Mononuclear cell (primary cell): ENCODE measurements at regions not wholly inside any gene's neighbourhood (a gene's known extent, or its start where the extent isn't known, plus 50 kb on each side); places are given as distances from the start of the nearest gene placed in this dataset.
"Not testable (repeated sequence)": the region's sequence is repeated elsewhere in the genome, so short reads cannot be mapped to it uniquely, and the experiment has no call there.

ENCODE experiments used
- H3K27me3 ChIP-seq: 2 replicates; pipeline ENCODE4 v1.6.0; 2011; ENCODE audit warnings: low read length, control low read depth; ENCODE audit not compliant: insufficient read depth
- H3K4me1 ChIP-seq: 2 replicates; pipeline ENCODE4 v1.5.1; 2011; ENCODE audit warnings: mild to moderate bottlenecking, low read length, control low read depth; ENCODE audit not compliant: insufficient read depth
- H3K4me3 ChIP-seq: 2 replicates; pipeline ENCODE4 v1.5.1; 2011; ENCODE audit warnings: mild to moderate bottlenecking, low read length, moderate library complexity
- H3K9me3 ChIP-seq: 2 replicates; pipeline ENCODE4 v1.5.1; 2011; ENCODE audit warnings: low read depth, mild to moderate bottlenecking, control low read depth, low read length

DNA sequence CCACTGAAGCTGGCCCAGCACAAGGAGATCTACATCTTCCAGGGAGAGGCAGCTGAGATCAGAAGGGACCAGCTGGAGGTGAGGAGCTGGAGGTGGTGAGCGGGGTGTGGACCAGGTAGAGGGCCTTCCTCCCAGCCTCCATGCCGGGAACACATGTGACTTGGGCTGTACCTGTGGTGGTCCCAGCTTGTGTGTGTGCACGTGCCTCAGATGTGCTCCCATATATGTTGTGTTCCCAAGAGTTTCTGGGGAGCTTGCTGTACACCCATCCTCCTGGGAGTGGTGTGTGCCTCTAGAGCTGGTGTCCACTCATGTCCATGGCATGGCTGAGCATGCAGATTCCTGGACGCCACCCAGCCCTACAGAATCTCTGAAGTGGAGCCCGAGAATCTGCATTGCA, 183.7 kb upstream of the AKAP13 start:
- H3K9me3 ChIP-seq, H3K4me1 ChIP-seq, H3K4me3 ChIP-seq, H3K27me3 ChIP-seq: not testable (repeated sequence)

DNA sequence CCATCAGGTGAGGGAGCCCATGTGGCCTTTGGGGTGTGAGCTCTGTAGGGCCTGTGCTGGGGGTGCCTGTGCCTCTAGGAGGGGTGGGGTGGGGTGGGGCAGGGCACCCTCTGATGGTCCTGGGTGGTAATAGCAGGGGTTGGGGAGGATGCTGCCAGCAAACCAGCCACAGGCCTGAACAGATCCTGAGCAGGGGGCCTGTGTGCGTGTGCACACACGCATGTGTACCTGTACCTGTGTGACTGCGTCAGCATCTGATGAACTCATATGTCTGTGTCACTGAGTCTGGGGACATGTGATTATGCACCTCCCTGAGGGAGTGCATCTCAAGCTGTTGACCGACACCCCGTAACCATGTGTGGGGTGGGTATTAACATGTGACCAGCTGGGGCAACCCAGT, 182.8 kb upstream of the AKAP13 start:
- not testable (repeated sequence) for H3K4me1 ChIP-seq, H3K27me3 ChIP-seq, H3K4me3 ChIP-seq, H3K9me3 ChIP-seq

DNA sequence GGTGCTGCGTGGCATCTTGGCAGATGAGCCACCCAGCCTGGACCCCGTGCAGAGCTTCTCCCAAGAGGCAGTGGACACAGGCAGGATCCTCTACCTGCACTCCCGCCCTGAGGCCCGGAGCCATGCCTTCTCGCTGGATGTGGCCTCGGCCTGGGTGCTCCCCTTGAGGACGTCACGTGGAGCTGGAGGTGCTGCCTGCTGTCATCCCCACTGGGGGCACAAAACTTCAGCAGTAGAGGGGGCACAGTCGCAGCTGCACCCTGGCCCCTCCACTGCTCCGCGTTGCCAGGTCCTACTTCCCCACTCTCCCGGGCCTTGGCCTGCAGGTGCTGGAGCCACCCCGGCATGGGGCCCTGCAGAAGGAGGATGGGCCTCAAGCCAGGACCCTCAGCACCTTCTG, 182.0 kb upstream of the AKAP13 start:
- not testable (repeated sequence) for H3K27me3 ChIP-seq, H3K9me3 ChIP-seq, H3K4me3 ChIP-seq, H3K4me1 ChIP-seq

DNA sequence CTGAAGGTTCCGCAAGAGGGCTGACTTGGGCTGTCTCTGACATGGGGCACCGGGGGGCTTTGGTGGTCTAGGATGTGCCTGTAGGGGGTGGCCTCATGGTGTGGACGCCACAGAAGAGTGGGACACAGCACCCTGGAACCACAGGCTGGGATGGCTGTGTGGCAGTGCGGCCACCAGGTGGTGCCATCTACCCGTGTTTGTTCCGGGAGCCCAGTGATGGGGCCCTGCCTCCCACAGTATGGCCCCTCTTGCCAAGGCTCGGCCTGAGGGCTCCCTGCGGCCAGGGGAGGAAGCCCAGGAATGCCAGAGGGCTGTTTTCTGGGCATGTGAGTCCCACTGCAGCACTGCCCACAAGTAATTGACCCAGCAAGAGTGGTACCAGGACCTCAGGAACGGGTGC, 180.2 kb upstream of the AKAP13 start:
- not testable (repeated sequence) for H3K27me3 ChIP-seq, H3K9me3 ChIP-seq, H3K4me1 ChIP-seq, H3K4me3 ChIP-seq

DNA sequence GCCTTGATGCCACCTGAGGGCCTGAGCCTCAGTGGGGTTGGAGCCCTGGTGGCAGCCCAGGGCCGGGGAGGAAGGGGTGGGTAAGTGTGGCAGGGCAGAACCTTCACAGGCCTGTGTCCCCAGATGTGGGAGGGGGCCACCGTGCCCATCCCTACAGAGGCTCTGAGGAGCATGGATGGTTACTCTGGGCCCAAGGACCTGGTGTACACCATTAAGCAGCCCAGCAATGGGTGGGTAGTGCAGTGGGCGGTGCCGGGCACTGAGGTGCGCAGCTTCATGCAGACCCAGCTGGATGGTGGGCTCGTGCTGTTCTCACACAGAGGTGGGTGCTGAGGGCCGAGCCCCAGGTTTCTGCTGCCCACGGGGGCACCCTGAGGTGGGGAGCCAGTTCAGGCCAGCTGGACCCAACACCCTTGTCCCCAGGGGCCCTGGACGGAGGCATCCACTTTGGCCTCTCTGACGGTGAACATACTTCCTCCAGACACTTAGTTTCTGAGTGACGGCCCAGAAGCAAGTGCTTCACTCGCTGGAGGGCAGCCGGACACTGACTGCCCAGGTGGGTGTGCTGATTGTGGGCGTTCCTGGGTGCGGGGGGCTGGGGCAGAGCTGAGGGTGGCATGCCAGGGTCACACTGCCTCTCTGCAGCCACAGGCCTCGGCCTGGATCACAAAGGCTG, 179.1 kb upstream of the AKAP13 start:
- H3K9me3 ChIP-seq, H3K4me1 ChIP-seq, H3K4me3 ChIP-seq: not testable (repeated sequence)

DNA sequence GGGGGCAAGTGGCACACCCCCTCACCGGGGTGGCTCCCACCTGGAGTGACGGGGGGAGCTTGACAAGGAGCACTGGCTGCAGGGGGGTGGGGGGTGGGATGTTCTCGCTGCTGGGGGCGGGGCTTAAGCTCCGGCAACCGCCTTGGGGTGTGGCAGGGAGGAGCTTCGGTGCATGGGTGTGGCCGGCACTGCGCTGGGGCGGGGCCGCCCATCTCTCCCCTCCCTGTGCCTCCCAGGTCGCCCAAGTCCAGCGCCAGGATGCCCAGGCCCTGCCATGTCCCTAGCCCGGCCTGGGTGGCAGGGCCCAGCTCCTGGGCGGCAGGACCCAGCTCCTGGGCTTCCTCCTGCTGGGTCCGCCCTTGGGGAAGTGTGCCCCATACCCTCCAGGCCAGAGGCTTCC, 175.9 kb upstream of the AKAP13 start:
- not testable (repeated sequence) for H3K4me3 ChIP-seq, H3K27me3 ChIP-seq, H3K4me1 ChIP-seq, H3K9me3 ChIP-seq

More for the DNA sequence above, 179.1 kb upstream of the AKAP13 start:
- H3K27me3 ChIP-seq, result not testable (repeated sequence)

DNA sequence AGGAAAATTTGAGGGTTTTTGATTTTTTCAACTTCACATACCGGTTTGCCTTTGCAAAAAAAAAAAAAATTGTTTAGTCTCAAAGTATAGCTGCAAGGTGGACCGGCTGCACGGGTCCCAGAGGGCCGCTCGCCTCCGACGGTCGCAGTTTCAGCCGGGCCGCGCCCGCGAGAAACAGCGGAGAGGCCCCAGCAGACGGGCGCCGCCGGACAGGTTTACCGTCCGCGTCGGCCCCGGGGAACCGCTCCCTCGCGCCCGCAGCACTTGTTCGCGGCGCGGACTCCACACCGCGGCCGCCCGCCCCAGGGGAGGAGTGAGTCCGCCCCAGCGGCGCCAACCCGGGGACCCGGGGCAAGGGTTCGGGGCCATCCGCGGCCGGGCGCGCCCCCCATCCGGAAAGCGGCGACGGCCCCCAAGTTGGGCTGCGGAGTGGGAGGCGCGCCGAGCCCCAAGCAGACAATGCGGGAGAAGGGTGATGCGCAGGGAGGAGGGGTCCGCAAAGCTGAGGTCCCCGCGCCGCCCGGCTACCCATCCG, 146.5 kb upstream of the AKAP13 start:
- not testable (repeated sequence) for H3K4me1 ChIP-seq, H3K4me3 ChIP-seq, H3K27me3 ChIP-seq, H3K9me3 ChIP-seq

DNA sequence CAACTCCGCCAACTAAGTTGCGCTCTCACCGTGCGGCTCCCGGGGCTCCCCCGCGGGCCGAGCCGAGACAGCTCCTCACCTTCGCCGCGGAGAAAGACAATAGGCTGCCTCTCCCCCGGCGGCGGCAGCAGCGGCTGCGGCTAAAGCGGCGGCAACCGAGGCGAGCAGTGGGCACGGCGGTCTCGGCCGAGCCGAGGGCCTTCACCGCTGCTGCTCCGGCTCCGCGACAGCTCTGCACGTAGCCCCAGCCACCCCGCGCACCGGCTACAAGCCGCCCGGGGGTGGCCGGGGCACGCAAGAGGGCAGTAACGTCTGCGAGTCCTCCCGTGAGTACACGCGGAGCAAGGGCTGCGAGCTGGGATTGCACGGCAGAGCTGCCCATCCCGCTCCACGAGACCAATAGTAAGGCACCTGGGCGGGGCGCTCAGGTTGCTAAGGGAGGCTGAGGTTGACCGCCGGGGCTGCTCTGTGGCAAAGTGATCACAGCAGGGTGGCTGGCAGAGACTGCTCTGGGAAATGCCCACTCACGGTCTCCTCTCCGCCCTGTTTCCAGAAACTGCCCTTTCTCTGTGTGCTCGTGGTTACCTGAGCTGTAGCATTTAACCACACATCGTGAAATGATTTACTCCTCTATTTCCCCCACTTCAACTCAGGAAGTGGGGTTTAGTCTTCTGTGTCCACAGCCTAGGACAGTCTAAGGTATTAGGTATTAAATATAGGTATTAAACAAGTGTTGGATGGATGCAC, 145.8 kb upstream of the AKAP13 start:
- H3K4me3 ChIP-seq, H3K27me3 ChIP-seq, H3K4me1 ChIP-seq, H3K9me3 ChIP-seq: not testable (repeated sequence)

DNA sequence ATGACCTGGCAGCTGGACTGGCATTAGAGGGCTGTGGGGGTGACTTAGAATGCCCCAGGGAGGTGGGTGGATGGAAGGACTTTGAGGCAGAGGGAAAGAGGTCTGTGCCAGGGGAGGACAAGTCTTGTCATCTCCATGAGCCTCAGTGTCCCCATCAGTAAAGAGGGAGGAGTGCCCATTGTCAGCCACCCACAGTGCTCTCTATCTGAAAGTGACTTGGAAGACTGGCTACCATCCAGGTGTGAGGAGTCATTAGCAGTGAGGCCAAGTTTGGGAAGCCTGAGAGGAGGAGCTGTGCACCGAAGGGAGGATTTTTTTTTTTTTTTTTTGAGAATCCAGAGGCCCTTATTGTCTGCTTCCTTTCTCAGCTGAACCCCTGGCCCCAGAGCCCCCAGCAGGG, 136.3 kb upstream of the AKAP13 start:
- not testable (repeated sequence) for H3K9me3 ChIP-seq, H3K4me3 ChIP-seq, H3K27me3 ChIP-seq, H3K4me1 ChIP-seq

DNA sequence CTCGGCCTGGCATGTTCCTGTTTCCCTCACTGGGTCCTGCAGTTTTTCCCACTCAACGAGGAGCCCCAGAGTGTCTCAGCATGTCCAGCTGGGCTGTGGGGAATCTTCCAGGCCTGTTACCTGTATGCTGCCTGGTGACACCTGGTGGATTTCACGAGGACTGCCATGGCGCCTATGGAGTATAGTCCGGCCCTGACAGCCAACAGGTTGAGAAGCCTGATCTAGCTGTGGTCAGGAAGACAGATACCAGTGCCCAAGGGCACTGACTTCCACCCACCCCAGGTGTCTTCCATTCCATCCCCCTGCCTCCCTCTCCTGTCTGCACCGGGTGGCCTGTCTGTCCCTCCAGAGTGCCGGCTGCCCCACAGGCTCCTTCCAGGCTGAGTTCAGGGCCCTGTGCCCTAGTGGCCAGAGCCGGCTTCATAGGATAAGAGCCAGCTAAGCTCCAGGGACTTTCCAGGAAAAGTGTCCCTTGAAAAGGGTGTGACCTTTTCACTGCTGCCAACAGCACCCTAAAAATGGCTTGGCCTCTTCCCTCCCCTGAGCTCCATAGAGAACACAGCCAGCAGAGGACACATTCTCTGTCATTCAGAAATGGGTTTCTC, 129.4 kb upstream of the AKAP13 start:
- H3K27me3 ChIP-seq, H3K4me1 ChIP-seq, H3K4me3 ChIP-seq, H3K9me3 ChIP-seq: not testable (repeated sequence)

DNA sequence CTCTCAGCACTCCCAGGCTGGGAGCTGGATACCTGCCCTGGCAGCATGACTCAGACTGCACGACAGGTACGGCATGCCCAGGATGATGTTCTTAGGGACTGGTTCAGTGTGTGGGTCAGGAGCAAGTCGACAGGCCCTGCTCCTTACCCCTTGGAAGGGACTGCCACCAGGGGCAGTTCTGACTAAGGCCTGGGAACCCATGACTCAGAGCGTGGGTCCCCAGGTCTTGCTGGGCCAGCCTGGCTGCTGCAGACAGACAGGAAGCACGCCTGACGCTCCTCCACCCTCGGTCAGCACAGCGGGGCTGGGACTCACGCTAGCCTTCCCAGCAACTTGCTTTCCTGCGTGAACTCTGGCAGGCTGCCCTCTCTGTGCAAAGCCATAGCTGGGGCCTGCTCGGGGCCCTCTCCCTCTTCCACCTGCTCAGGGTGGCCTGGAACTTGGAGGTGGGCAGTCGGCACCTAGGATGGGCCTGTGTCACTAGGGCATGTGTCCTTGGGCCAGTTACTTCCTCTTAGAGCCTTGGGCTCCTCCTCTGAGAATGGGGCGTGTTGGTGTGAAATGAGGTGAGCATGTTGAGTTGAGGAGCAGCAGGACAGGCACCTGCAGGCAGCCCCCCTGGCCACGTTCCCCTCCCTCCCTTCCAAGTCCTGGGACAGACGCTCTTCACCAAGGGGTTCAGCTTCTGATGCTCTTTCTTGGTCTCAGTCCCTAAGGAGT, 127.0 kb upstream of the AKAP13 start:
- H3K4me3 ChIP-seq, H3K4me1 ChIP-seq, H3K27me3 ChIP-seq, H3K9me3 ChIP-seq: not testable (repeated sequence)

DNA sequence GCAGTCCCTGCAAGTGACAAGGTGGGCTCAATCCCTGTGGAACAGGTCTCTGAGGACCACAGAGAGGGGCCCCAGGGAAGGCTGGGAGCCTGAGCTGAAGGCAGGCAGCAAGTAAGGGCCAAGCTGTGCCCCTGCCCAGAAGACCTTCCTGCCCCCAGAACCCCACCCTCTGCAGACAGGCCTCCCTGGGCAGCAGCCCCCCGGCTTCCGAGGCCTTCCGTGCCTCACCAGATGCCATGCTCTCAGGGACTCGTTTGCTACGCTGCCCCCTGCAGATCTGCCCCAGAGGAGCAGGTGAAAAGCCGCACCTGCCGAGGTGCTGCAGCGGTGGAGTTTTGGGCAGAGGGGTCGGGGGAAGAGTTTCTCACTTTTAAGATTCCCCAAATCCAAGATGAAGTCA, 125.4 kb upstream of the AKAP13 start:
- H3K4me3 ChIP-seq, H3K27me3 ChIP-seq, H3K4me1 ChIP-seq, H3K9me3 ChIP-seq: not testable (repeated sequence)

DNA sequence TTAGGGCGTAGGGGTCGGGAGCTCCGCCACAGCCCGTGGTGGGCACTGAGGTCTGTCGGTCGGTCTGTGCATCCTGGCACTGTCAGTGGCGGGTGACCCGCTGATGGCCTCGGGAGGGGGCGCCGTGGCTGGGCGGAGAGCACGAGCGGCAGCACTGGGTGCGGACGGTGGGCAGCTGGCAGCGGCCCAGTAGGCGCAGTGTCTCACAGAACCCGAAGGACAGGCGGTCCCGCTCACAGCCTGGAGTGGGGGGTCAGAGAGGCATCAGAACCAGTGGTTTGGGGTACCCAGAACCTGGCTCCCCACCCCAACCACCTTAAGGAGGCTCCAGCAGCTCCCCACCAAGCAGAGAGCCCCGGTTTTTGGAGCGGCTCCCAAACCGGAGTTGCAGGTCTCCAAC, 124.9 kb upstream of the AKAP13 start:
- H3K4me1 ChIP-seq, H3K4me3 ChIP-seq, H3K9me3 ChIP-seq, H3K27me3 ChIP-seq: not testable (repeated sequence)

DNA sequence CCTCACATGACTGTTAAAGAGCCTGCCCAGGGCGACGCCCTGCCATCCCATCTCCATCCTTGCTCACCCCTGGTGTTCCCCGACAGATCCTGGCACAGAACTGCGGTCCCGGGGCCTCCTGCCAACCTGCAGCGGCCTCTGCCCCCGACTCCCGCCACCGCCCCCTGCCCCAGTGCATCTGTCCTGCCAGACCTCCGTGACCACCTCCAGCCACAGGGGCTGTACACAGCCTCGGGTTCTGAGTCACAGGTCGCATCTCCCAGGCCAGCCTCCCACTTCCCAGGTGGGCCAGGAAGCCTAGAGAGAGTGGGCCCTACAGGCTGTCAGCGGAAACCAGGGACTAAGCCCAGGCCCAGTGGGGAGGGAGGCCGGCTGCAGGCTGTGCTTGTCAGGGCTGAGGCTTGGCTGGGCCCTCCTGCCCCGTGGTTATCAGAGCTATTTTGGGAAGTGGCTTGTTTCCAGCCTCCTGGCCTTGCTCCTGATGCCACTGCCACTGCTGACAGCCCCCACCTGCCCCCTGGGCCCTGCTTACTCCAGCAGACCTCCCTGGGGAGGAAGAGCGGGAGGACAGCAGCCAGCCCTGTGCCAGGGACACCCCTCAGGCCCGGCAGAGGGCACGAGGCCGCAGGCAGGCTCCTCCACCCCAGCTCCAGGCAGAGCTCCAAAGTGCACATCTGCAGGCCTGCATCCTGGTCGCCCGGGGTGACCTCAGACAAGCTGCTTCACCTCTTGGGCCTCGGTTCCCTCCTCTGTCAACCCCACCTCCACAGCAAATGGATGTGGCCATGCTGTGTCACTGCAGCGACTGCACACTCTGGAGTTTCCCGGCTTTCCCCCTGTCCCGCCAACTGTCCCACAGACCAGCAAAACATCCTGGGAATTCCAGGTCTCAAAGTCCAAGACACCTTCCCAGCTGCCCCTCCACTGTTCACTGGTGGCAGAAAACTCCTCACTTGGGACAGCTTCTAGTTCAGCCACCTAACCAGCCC, 124.1 kb upstream of the AKAP13 start:
- not testable (repeated sequence) for H3K4me3 ChIP-seq, H3K4me1 ChIP-seq, H3K27me3 ChIP-seq, H3K9me3 ChIP-seq
